SK-N-SH treated with all-trans-retinoic acid at 6 μM for 48 hours (cell line): ENCODE measurements at regions not wholly inside any gene's neighbourhood (a gene's known extent, or its start where the extent isn't known, plus 50 kb on each side); places are given as distances from the start of the nearest gene placed in this dataset.

Experiments
- ATAC-seq: fragments of 200-7000 bp; cut with Tn5 transposase; 3 replicates; pipeline ENCODE4 v1.9.1; 2020; ENCODE audit warnings: mild to moderate bottlenecking, moderate library complexity
- ARNTL ChIP-seq: fragments of 450-650 bp; formaldehyde crosslinking; IDR thresholded peaks from 2 replicates; pipeline ENCODE4 v1.5.0; 2020; ENCODE audit warnings: low read depth, mild to moderate bottlenecking, moderate library complexity, borderline replicate concordance
- BACH2 ChIP-seq: fragments of 250-450 bp; sonication (Bioruptor Pico); IDR thresholded peaks from 2 replicates; pipeline ENCODE4 v1.9.0; 2021; ENCODE audit warnings: mild to moderate bottlenecking, borderline replicate concordance
- CREB5 ChIP-seq: fragments of 250-450 bp; sonication (Bioruptor Pico); IDR thresholded peaks from 2 replicates; pipeline ENCODE4 v1.5.1; 2020; ENCODE audit warnings: low read depth, mild to moderate bottlenecking, moderate library complexity
- CSDC2 ChIP-seq: fragments of 250-450 bp; sonication (Bioruptor Pico); IDR thresholded peaks from 2 replicates; pipeline ENCODE4 v1.5.0; 2020; ENCODE audit warnings: mild to moderate bottlenecking, moderate library complexity
- CSRNP3 ChIP-seq: fragments of 250-450 bp; sonication (Bioruptor Pico); IDR thresholded peaks from 2 replicates; pipeline ENCODE4 v1.5.1; 2021; ENCODE audit warnings: mild to moderate bottlenecking, moderate library complexity
- ESRRG ChIP-seq: fragments of 250-450 bp; sonication (Bioruptor Pico); IDR thresholded peaks from 2 replicates; pipeline ENCODE4 v1.6.1; 2021; ENCODE audit warnings: mild to moderate bottlenecking
- GLIS3 ChIP-seq: fragments of 250-450 bp; sonication (Bioruptor Pico); IDR thresholded peaks from 2 replicates; pipeline ENCODE4 v1.5.0; 2020; ENCODE audit warnings: mild to moderate bottlenecking, moderate library complexity
- ISL1 ChIP-seq: fragments of 250-450 bp; sonication (Bioruptor Pico); IDR thresholded peaks from 2 replicates; pipeline ENCODE4 v2.1.2; 2022; ENCODE audit warnings: mild to moderate bottlenecking, moderate library complexity
- PPARA ChIP-seq: fragments of 250-450 bp; sonication (Bioruptor Pico); IDR thresholded peaks from 2 replicates; pipeline ENCODE4 v1.5.0; 2020; ENCODE audit warnings: mild to moderate bottlenecking, borderline replicate concordance
- RARB ChIP-seq: fragments of 250-450 bp; sonication (Bioruptor Pico); IDR thresholded peaks from 2 replicates; pipeline ENCODE4 v1.8.0; 2021; ENCODE audit warnings: mild to moderate bottlenecking, moderate library complexity
- SNAI2 ChIP-seq: fragments of 250-450 bp; sonication (Bioruptor Pico); IDR thresholded peaks from 2 replicates; pipeline ENCODE4 v1.5.0; 2020; ENCODE audit warnings: mild to moderate bottlenecking, moderate library complexity
- TCF4 ChIP-seq: fragments of 250-450 bp; sonication (Bioruptor Pico); IDR thresholded peaks from 2 replicates; pipeline ENCODE4 v1.8.0; 2021; ENCODE audit warnings: mild to moderate bottlenecking, moderate library complexity, borderline replicate concordance
- TOX ChIP-seq: fragments of 250-450 bp; sonication (Bioruptor Pico); IDR thresholded peaks from 2 replicates; pipeline ENCODE4 v1.8.0; 2021; ENCODE audit warnings: mild to moderate bottlenecking, moderate library complexity, borderline replicate concordance
- ZC3H10 ChIP-seq: fragments of 250-450 bp; sonication (Bioruptor Pico); IDR thresholded peaks from 2 replicates; pipeline ENCODE4 v1.5.1; 2021; ENCODE audit warnings: mild to moderate bottlenecking, moderate library complexity
- ZFP3 ChIP-seq: fragments of 250-450 bp; sonication (Bioruptor Pico); IDR thresholded peaks from 2 replicates; pipeline ENCODE4 v1.5.0; 2020; ENCODE audit warnings: mild to moderate bottlenecking, moderate library complexity
- ZFP30 ChIP-seq: fragments of 450-650 bp; formaldehyde crosslinking; IDR thresholded peaks from 2 replicates; pipeline ENCODE4 v1.5.0; 2022; ENCODE audit warnings: mild to moderate bottlenecking, moderate library complexity
- ZNF565 ChIP-seq: fragments of 450-650 bp; formaldehyde crosslinking; conservative IDR thresholded peaks from 2 replicates; pipeline ENCODE4 v1.5.0; 2020; ENCODE audit warnings: low read depth, mild to moderate bottlenecking, moderate library complexity
- ZNF70 ChIP-seq: fragments of 450-650 bp; formaldehyde crosslinking; IDR thresholded peaks from 2 replicates; pipeline ENCODE4 v1.5.0; 2020; ENCODE audit warnings: mild to moderate bottlenecking, moderate library complexity
- ZNF8 ChIP-seq: fragments of 450-650 bp; formaldehyde crosslinking; IDR thresholded peaks from 2 replicates; pipeline ENCODE4 v1.5.0; 2020; ENCODE audit warnings: mild to moderate bottlenecking, moderate library complexity
- TF ChIP-seq, protein P1 (sequence below): fragments of 250-450 bp; sonication (Bioruptor Pico); IDR thresholded peaks from 2 replicates; pipeline ENCODE4 v1.8.0; 2020; ENCODE audit warnings: mild to moderate bottlenecking, moderate library complexity, borderline replicate concordance
- TF ChIP-seq, protein P2 (sequence below): fragments of 250-450 bp; sonication (Bioruptor Pico); IDR thresholded peaks from 2 replicates; pipeline ENCODE4 v1.5.0; 2020; ENCODE audit warnings: mild to moderate bottlenecking, moderate library complexity
- TF ChIP-seq, protein P3 (sequence below): fragments of 250-450 bp; sonication (Bioruptor Pico); IDR thresholded peaks from 2 replicates; pipeline ENCODE4 v1.8.0; 2021; ENCODE audit warnings: low read depth, mild to moderate bottlenecking, moderate library complexity, borderline replicate concordance

- TF ChIP-seq ZFP30 (CRISPR knock-in tag) = no peak
- no peak for TF ChIP-seq ZC3H10 (CRISPR knock-in tag)
- TF ChIP-seq, protein P1, sequence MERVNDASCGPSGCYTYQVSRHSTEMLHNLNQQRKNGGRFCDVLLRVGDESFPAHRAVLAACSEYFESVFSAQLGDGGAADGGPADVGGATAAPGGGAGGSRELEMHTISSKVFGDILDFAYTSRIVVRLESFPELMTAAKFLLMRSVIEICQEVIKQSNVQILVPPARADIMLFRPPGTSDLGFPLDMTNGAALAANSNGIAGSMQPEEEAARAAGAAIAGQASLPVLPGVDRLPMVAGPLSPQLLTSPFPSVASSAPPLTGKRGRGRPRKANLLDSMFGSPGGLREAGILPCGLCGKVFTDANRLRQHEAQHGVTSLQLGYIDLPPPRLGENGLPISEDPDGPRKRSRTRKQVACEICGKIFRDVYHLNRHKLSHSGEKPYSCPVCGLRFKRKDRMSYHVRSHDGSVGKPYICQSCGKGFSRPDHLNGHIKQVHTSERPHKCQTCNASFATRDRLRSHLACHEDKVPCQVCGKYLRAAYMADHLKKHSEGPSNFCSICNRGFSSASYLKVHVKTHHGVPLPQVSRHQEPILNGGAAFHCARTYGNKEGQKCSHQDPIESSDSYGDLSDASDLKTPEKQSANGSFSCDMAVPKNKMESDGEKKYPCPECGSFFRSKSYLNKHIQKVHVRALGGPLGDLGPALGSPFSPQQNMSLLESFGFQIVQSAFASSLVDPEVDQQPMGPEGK (CRISPR knock-in tag) = no peak
- TF ChIP-seq TCF4 (CRISPR knock-in tag) = no peak
- no peak for TF ChIP-seq RARB (CRISPR knock-in tag)
- no peak for TF ChIP-seq ZNF565 (CRISPR knock-in tag)
- no peak for TF ChIP-seq ZNF8 (CRISPR knock-in tag)
- no peak for TF ChIP-seq ARNTL (CRISPR knock-in tag)
- TF ChIP-seq CSDC2 (CRISPR knock-in tag) = no peak
- no peak for TF ChIP-seq ZNF70 (CRISPR knock-in tag)
- TF ChIP-seq TOX = no peak
- TF ChIP-seq CSRNP3 (CRISPR knock-in tag) = no peak
- no peak for TF ChIP-seq ISL1 (CRISPR knock-in tag)
- no peak for ATAC-seq
Measured at GRCh38 chr6:140040396-140040795, 665.9 kb upstream of the CITED2 start.

DNA sequence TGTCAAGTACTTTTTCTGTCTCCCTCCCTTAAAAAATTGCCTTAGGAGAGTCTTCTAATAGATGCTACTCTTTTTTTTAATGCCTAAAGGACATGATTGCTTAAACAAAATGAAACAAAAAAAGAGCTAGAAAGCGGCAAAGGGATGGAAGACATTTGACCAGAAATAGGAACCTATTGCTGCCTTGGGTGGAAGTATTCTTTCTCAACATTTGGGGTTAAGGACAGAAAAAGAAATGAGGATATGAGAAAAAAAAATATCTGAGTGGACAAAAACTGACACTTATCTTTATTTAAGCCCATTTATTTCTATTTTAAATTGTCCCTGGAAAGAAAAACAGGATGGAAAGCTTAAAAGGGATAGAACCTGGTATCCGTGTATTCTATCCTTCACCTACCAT, 664.9 kb upstream of the CITED2 start:
- no peak for ATAC-seq
- TF ChIP-seq ESRRG (no peak), TCF4 (CRISPR knock-in tag) (no peak), SNAI2 (no peak), BACH2 (CRISPR knock-in tag) (no peak), PPARA (CRISPR knock-in tag) (no peak), ZNF565 (CRISPR knock-in tag) (no peak), TOX (no peak), GLIS3 (CRISPR knock-in tag) (no peak), ZFP3 (no peak), ZC3H10 (CRISPR knock-in tag) (no peak), ISL1 (CRISPR knock-in tag) (no peak), ZFP30 (CRISPR knock-in tag) (no peak), ARNTL (CRISPR knock-in tag) (no peak), CREB5 (CRISPR knock-in tag) (no peak)
- TF ChIP-seq, protein P2, sequence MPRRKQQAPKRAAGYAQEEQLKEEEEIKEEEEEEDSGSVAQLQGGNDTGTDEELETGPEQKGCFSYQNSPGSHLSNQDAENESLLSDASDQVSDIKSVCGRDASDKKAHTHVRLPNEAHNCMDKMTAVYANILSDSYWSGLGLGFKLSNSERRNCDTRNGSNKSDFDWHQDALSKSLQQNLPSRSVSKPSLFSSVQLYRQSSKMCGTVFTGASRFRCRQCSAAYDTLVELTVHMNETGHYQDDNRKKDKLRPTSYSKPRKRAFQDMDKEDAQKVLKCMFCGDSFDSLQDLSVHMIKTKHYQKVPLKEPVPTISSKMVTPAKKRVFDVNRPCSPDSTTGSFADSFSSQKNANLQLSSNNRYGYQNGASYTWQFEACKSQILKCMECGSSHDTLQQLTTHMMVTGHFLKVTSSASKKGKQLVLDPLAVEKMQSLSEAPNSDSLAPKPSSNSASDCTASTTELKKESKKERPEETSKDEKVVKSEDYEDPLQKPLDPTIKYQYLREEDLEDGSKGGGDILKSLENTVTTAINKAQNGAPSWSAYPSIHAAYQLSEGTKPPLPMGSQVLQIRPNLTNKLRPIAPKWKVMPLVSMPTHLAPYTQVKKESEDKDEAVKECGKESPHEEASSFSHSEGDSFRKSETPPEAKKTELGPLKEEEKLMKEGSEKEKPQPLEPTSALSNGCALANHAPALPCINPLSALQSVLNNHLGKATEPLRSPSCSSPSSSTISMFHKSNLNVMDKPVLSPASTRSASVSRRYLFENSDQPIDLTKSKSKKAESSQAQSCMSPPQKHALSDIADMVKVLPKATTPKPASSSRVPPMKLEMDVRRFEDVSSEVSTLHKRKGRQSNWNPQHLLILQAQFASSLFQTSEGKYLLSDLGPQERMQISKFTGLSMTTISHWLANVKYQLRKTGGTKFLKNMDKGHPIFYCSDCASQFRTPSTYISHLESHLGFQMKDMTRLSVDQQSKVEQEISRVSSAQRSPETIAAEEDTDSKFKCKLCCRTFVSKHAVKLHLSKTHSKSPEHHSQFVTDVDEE (CRISPR knock-in tag) = no peak

DNA sequence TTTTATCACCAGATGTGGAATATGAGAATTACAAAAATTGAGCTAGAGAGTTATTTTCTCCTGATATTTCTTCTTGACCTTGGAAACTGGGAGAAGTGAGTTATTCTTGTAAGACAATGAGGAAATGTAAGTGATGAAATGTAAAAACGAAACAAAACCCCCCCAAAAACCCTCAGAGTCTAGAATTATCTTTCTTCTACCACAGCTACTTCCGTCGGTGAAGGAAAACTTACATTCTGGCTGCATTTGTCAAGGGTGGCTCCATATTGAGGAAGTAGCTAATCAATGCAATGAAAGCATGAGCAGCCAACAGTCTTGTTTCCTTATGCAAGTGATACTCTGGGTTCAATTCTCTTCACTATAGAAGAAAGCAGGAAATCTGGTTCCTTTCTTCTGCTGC, 661.7 kb upstream of the CITED2 start:
- ATAC-seq = no peak
- TF ChIP-seq TCF4 (CRISPR knock-in tag) (no peak), CSDC2 (CRISPR knock-in tag) (no peak), ZNF565 (CRISPR knock-in tag) (no peak), CSRNP3 (CRISPR knock-in tag) (no peak), ARNTL (CRISPR knock-in tag) (no peak), ZC3H10 (CRISPR knock-in tag) (no peak), ESRRG (no peak), CREB5 (CRISPR knock-in tag) (no peak), ZNF70 (CRISPR knock-in tag) (no peak), ISL1 (CRISPR knock-in tag) (no peak), ZFP3 (no peak)
- TF ChIP-seq, protein P2 (CRISPR knock-in tag) = no peak
- TF ChIP-seq, protein P3, sequence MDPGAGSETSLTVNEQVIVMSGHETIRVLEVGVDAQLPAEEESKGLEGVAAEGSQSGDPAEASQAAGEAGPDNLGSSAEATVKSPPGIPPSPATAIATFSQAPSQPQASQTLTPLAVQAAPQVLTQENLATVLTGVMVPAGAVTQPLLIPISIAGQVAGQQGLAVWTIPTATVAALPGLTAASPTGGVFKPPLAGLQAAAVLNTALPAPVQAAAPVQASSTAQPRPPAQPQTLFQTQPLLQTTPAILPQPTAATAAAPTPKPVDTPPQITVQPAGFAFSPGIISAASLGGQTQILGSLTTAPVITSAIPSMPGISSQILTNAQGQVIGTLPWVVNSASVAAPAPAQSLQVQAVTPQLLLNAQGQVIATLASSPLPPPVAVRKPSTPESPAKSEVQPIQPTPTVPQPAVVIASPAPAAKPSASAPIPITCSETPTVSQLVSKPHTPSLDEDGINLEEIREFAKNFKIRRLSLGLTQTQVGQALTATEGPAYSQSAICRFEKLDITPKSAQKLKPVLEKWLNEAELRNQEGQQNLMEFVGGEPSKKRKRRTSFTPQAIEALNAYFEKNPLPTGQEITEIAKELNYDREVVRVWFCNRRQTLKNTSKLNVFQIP (CRISPR knock-in tag) = no peak
